ENCODE measurements at regions not wholly inside any gene's neighbourhood (a gene's known extent, or its start where the extent isn't known, plus 50 kb on each side); places are given as distances from the start of the nearest gene placed in this dataset.

DNA sequence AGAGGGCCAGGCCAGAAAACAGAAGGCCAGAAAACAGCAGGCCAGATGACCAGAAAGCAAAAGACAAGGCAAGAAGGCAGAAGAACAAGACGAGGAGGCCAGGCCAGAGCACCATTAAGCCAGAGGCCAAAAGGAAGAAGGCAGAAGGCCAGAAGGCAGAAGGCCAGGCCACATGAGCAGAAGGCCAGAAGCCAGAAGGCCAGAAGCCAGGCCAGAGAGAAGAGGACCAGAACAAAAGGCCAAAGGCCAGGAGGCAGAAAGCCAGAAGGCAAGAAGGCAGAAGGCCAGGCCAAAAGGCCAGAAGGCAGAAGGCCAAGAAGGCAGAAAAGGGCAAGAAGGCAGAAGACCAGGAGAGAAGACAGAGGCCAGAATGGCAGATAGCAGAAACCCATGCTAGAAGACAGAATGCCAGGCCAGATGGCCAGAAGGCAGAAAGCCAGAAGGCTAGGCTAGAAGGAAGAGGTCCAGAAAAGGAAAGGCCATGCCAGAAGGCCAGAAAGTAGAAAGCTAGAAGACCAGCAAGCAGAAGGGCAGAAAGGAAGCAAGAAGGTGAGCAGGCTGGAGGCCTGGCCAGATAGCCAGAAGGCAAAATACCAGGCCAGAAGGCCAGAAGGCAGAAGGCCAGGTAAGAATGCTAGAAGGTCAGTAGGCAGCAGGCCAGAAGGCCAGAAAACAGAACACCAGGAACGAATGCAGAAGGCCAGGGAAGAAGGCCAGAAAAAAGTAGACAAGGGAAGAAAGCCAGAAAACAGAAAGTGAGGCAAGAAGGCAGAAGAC is 187.6 kb downstream of the TUBA3C start:
- Histone ChIP-seq H3K36me3 (ENCODE audit: insufficient read depth, insufficient read length, low read length) (no peaks in the 10 kb centered on the region), H3K4me3 (ENCODE audit: insufficient read length, low read depth) (no peak overlapping the region), H3K9ac (ENCODE audit: insufficient read length, low read depth) (no peak overlapping the region), H3K27me3 (ENCODE audit: insufficient read depth, insufficient read length) (no peaks in the 10 kb centered on the region), H3K9me3 (ENCODE audit: insufficient read depth, low read length) (no peaks in the 10 kb centered on the region), H3K4me1 (ENCODE audit: insufficient read depth, insufficient read length) (no peaks in the 10 kb centered on the region)
- no peak for TF ChIP-seq YY1 (IDR thresholded peaks at IDR 0.05; ENCODE audit: insufficient read depth, insufficient read length)
- no peak for TF ChIP-seq ZNF274 (IDR thresholded peaks at IDR 0.05; ENCODE audit: low read depth, low read length)
- TF ChIP-seq SUZ12 (IDR thresholded peaks at IDR 0.05; ENCODE audit: extremely low read depth, insufficient read depth, insufficient read length): no peak
- DNase-seq (ENCODE audit: low read depth, low spot score): no peak

GRCh38 chr13:18992791-18993190 is 188.8 kb downstream of the TUBA3C start:
- Histone ChIP-seq H3K4me3 (ENCODE audit: insufficient read length, low read depth) (no peak overlapping the region), H3K9ac (ENCODE audit: insufficient read length, low read depth) (no peak overlapping the region), H3K9me3 (ENCODE audit: insufficient read depth, low read length) (no peaks in the 10 kb centered on the region), H3K36me3 (ENCODE audit: insufficient read depth, insufficient read length, low read length) (no peaks in the 10 kb centered on the region), H3K4me1 (ENCODE audit: insufficient read depth, insufficient read length) (no peaks in the 10 kb centered on the region), H3K27me3 (ENCODE audit: insufficient read depth, insufficient read length) (no peaks in the 10 kb centered on the region)
- TF ChIP-seq YY1 (IDR thresholded peaks at IDR 0.05; ENCODE audit: insufficient read depth, insufficient read length) (no peak), SUZ12 (IDR thresholded peaks at IDR 0.05; ENCODE audit: extremely low read depth, insufficient read depth, insufficient read length) (no peak), ZNF274 (IDR thresholded peaks at IDR 0.05; ENCODE audit: low read depth, low read length) (no peak)
- DNase-seq (ENCODE audit: low read depth, low spot score): no peak

DNA sequence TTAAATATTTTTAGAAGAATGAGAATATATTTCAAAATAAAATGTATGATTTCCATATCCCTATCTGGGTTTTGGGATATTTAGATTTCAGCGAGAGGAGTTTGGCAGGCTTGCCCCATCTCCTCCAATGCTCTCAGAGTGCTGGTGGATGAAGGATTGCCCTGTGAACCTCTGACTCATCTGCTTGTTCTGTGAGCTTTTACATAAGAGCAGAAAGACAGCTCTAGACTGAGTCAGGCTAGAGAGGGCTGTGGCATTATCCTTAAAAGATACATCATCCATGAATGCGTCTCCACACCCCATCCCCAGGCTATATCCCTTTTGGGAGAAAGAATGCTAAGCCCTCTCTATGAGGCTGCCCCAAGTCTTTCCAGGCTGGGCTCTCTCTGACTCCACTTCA is 190.6 kb downstream of the TUBA3C start:
- Histone ChIP-seq H3K4me3 (ENCODE audit: insufficient read length, low read depth) (no peak overlapping the region), H3K4me1 (ENCODE audit: insufficient read depth, insufficient read length) (no peaks in the 10 kb centered on the region), H3K9ac (ENCODE audit: insufficient read length, low read depth) (no peak overlapping the region), H3K9me3 (ENCODE audit: insufficient read depth, low read length) (no peaks in the 10 kb centered on the region), H3K36me3 (ENCODE audit: insufficient read depth, insufficient read length, low read length) (no peaks in the 10 kb centered on the region), H3K27me3 (ENCODE audit: insufficient read depth, insufficient read length) (no peaks in the 10 kb centered on the region)
- no peak for TF ChIP-seq ZNF274 (IDR thresholded peaks at IDR 0.05; ENCODE audit: low read depth, low read length)
- TF ChIP-seq YY1 (IDR thresholded peaks at IDR 0.05; ENCODE audit: insufficient read depth, insufficient read length): no peak
- no peak for TF ChIP-seq SUZ12 (IDR thresholded peaks at IDR 0.05; ENCODE audit: extremely low read depth, insufficient read depth, insufficient read length)
- DNase-seq (ENCODE audit: low read depth, low spot score): no peak

DNA sequence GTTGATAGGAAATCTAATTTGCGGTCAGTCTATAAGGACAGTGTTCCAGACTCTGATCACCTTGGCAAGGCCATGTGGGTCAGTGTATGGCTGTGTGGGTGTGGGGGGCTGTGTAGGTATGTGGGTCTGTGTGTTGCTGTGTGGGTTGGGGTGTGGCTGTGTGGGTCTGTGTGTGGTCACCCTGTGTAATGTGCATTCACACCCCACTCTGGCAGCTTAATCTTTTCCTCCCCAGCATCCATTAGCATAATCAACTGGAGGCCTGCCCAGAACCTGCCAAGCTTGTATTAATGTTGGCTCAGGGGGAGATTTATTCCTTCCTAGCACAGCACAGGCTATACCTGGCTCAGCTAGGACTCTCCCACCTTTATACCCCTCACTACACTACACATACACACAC is 203.2 kb downstream of the TUBA3C start:
- TF ChIP-seq SUZ12 (IDR thresholded peaks at IDR 0.05; ENCODE audit: extremely low read depth, insufficient read depth, insufficient read length) (no peak), ZNF274 (IDR thresholded peaks at IDR 0.05; ENCODE audit: low read depth, low read length) (no peak), YY1 (IDR thresholded peaks at IDR 0.05; ENCODE audit: insufficient read depth, insufficient read length) (no peak)
- H3K27me3 ChIP-seq (ENCODE audit: insufficient read depth, insufficient read length): no peaks in the 10 kb centered on the region
- H3K4me1 ChIP-seq (ENCODE audit: insufficient read depth, insufficient read length): no peaks in the 10 kb centered on the region
- H3K9me3 ChIP-seq (ENCODE audit: insufficient read depth, low read length): peaks cover 8% of the 10 kb centered on the region; the same call in 1 of the 2 replicates
- H3K9ac ChIP-seq (ENCODE audit: insufficient read length, low read depth): no peak overlapping the region
- no peak for DNase-seq (ENCODE audit: low read depth, low spot score)
- H3K36me3 ChIP-seq (ENCODE audit: insufficient read depth, insufficient read length, low read length): no peaks in the 10 kb centered on the region
- H3K4me3 ChIP-seq (ENCODE audit: insufficient read length, low read depth): no peak overlapping the region

DNA sequence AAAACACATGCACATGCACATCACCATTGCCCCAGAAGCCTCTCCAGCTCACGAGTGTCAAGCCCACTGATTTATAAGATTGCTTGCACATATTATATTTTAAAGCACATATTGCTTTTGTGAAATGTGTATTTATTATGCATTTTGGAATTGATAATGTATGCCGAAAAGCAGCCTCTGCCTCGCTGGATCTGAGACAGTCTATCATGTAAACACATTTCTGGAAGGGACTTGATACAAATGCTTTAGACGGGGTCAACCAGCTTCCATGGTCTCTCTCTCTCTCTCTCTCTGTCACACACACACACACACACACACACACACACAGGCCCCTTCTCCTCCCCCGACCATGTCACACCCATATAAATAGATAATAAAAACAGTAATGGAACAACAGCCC is 203.8 kb downstream of the TUBA3C start:
- no peak for DNase-seq (ENCODE audit: low read depth, low spot score)
- 0 out of 2 replicates have a peak, but pooled peaks cover 2% of the 10 kb centered on the region for H3K9me3 ChIP-seq (ENCODE audit: insufficient read depth, low read length)
- TF ChIP-seq ZNF274 (IDR thresholded peaks at IDR 0.05; ENCODE audit: low read depth, low read length): no peak
- TF ChIP-seq SUZ12 (IDR thresholded peaks at IDR 0.05; ENCODE audit: extremely low read depth, insufficient read depth, insufficient read length): no peak
- no peak for TF ChIP-seq YY1 (IDR thresholded peaks at IDR 0.05; ENCODE audit: insufficient read depth, insufficient read length)
- no peaks in the 10 kb centered on the region for H3K4me1 ChIP-seq (ENCODE audit: insufficient read depth, insufficient read length)
- H3K27me3 ChIP-seq (ENCODE audit: insufficient read depth, insufficient read length): no peaks in the 10 kb centered on the region
- H3K36me3 ChIP-seq (ENCODE audit: insufficient read depth, insufficient read length, low read length): no peaks in the 10 kb centered on the region
- H3K4me3 ChIP-seq (ENCODE audit: insufficient read length, low read depth): no peak overlapping the region
- no peak overlapping the region for H3K9ac ChIP-seq (ENCODE audit: insufficient read length, low read depth)

- H3K4me3 ChIP-seq (ENCODE audit: insufficient read length, low read depth): no peak overlapping the region
- TF ChIP-seq SUZ12 (IDR thresholded peaks at IDR 0.05; ENCODE audit: extremely low read depth, insufficient read depth, insufficient read length) (no peak), ZNF274 (IDR thresholded peaks at IDR 0.05; ENCODE audit: low read depth, low read length) (no peak), YY1 (IDR thresholded peaks at IDR 0.05; ENCODE audit: insufficient read depth, insufficient read length) (no peak)
- no peaks in the 10 kb centered on the region for H3K36me3 ChIP-seq (ENCODE audit: insufficient read depth, insufficient read length, low read length)
- H3K9ac ChIP-seq (ENCODE audit: insufficient read length, low read depth): no peak overlapping the region
- H3K9me3 ChIP-seq (ENCODE audit: insufficient read depth, low read length): no peaks in the 10 kb centered on the region
- DNase-seq (ENCODE audit: low read depth, low spot score): no peak
- no peaks in the 10 kb centered on the region for H3K27me3 ChIP-seq (ENCODE audit: insufficient read depth, insufficient read length)
- no peaks in the 10 kb centered on the region for H3K4me1 ChIP-seq (ENCODE audit: insufficient read depth, insufficient read length)
These were observed 209.9 kb downstream of the TUBA3C start for GRCh38 chr13:18971576-18972219.

DNA sequence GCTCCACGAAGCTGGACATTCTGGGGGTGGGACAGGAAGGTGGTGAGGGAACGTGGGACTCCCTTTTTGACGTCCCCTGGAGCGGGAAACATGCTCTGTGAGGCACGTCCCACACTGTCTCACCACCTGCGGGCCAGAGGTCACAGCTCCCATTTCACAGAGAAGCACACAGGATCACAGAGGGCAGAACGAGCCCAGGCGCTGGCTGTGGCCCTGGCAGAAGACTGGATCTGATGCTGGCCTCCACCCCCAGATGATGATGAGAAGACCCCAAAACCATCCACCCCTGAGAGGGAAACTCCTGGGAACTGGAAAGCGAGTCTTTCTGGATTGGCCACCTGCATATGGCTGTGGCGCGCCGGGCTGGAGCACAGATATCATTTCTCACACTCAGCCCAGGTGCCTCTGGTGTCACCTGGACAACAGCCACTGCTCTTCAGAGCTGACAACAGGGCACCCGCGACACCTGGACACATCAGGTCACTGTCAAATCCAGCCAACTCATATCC is 216.2 kb downstream of the TUBA3C start:
- Histone ChIP-seq H3K36me3 (ENCODE audit: insufficient read depth, insufficient read length, low read length) (no peaks in the 10 kb centered on the region), H3K9me3 (ENCODE audit: insufficient read depth, low read length) (no peaks in the 10 kb centered on the region), H3K4me3 (ENCODE audit: insufficient read length, low read depth) (no peak overlapping the region), H3K9ac (ENCODE audit: insufficient read length, low read depth) (no peak overlapping the region), H3K27me3 (ENCODE audit: insufficient read depth, insufficient read length) (no peaks in the 10 kb centered on the region), H3K4me1 (ENCODE audit: insufficient read depth, insufficient read length) (no peaks in the 10 kb centered on the region)
- DNase-seq (ENCODE audit: low read depth, low spot score): no peak
- TF ChIP-seq YY1 (IDR thresholded peaks at IDR 0.05; ENCODE audit: insufficient read depth, insufficient read length) (no peak), ZNF274 (IDR thresholded peaks at IDR 0.05; ENCODE audit: low read depth, low read length) (no peak), SUZ12 (IDR thresholded peaks at IDR 0.05; ENCODE audit: extremely low read depth, insufficient read depth, insufficient read length) (no peak)
